Liver (tissue), 8 donors: ENCODE measurements at regions not wholly inside any gene's neighbourhood (a gene's known extent, or its start where the extent isn't known, plus 50 kb on each side); places are given as distances from the start of the nearest gene placed in this dataset.

ENCODE experiments used
- DNase-seq: peaks from one replicate; pipeline ENCODE4 v3.0.0-alpha.2; 2017; ENCODE audit warnings: low spot score
- H3K27ac ChIP-seq, 2 donors: one replicate each; pipeline ENCODE4 v1.7.0; 2013; ENCODE audit warnings: inconsistent platforms in 2 of 2, low read length in 2 of 2, control low read depth in 1 of 2, low read depth in 1 of 2, mild to moderate bottlenecking in 1 of 2
- H3K27me3 ChIP-seq, 4 donors: one replicate each; pipeline versions ENCODE4 v1.6.1 to v1.7.0; 2013; ENCODE audit warnings: low read length in 3 of 4, inconsistent platforms in 1 of 4, mild to moderate bottlenecking in 1 of 4, moderate library complexity in 1 of 4; ENCODE audit not compliant: control insufficient read depth in 4 of 4, insufficient read depth in 4 of 4
- H3K36me3 ChIP-seq, 4 donors: one replicate each; pipeline versions ENCODE4 v1.6.1 to v1.7.0; 2013; ENCODE audit warnings: low read length in 3 of 4, mild to moderate bottlenecking in 3 of 4, low read depth in 1 of 4, moderate library complexity in 1 of 4; ENCODE audit not compliant: control insufficient read depth in 4 of 4, insufficient read depth in 3 of 4
- H3K4me1 ChIP-seq, 4 donors: one replicate each; pipeline versions ENCODE4 v1.6.1 to v1.7.0; 2013; ENCODE audit warnings: low read length in 3 of 4, mild to moderate bottlenecking in 3 of 4, moderate library complexity in 1 of 4; ENCODE audit not compliant: control insufficient read depth in 4 of 4, insufficient read depth in 4 of 4
- H3K4me3 ChIP-seq, 3 donors: one replicate each; pipeline versions ENCODE4 v1.6.1 to v1.7.0; 2013; ENCODE audit warnings: low read length in 3 of 3, control low read depth in 1 of 3, low read depth in 1 of 3, mild to moderate bottlenecking in 1 of 3
- H3K9ac ChIP-seq, 2 donors: one replicate each; pipeline ENCODE4 v1.7.0; 2013; ENCODE audit warnings: low read length in 2 of 2, mild to moderate bottlenecking in 2 of 2, moderate library complexity in 2 of 2, control low read depth in 1 of 2, low read depth in 1 of 2
- H3K9me3 ChIP-seq, 4 donors: one replicate each; pipeline versions ENCODE4 v1.6.1 to v1.7.0; 2013; ENCODE audit warnings: low read length in 3 of 4; ENCODE audit not compliant: control insufficient read depth in 4 of 4
- ATF3 ChIP-seq: IDR thresholded peaks from 2 replicates; pipeline ENCODE4 v1.6.1; 2016; ENCODE audit warnings: antibody characterized with exemption
- CTCF ChIP-seq: fragments of 150-350 bp; IDR thresholded peaks from 2 replicates; pipeline ENCODE4 v1.5.1; 2017; ENCODE audit warnings: improper control_type of control experiment, low read depth, low read length; ENCODE audit not compliant: missing input control
- EGR1 ChIP-seq, 2 donors: IDR thresholded peaks; 2 replicates each; pipeline ENCODE4 v1.6.1; 2016 to 2018; ENCODE audit warnings: antibody characterized with exemption in 2 of 2, low read depth in 2 of 2
- FOXA1 ChIP-seq: IDR thresholded peaks from 2 replicates; pipeline ENCODE4 v1.6.1; 2016; ENCODE audit warnings: antibody characterized with exemption
- FOXA2 ChIP-seq: IDR thresholded peaks from 2 replicates; pipeline ENCODE4 v1.6.1; 2016; ENCODE audit warnings: antibody characterized with exemption
- GABPA ChIP-seq, 2 donors: IDR thresholded peaks in 1 of 2; conservative IDR thresholded peaks in 1 of 2; 2 replicates each; pipeline ENCODE4 v1.6.1; 2016; ENCODE audit warnings: antibody characterized with exemption in 2 of 2, mild to moderate bottlenecking in 1 of 2, moderate library complexity in 1 of 2
- HNF4A ChIP-seq, 2 donors: conservative IDR thresholded peaks; 2 replicates each; pipeline ENCODE4 v1.6.1; 2016; ENCODE audit warnings: antibody characterized with exemption in 2 of 2, mild to moderate bottlenecking in 2 of 2
- HNF4G ChIP-seq: IDR thresholded peaks from 2 replicates; pipeline ENCODE4 v1.6.1; 2016; ENCODE audit warnings: antibody characterized with exemption
- JUND ChIP-seq, 2 donors: IDR thresholded peaks; 2 replicates each; pipeline ENCODE4 v1.6.1; 2016; ENCODE audit warnings: antibody characterized with exemption in 2 of 2
- MAX ChIP-seq: IDR thresholded peaks from 2 replicates; pipeline ENCODE4 v1.6.1; 2016; ENCODE audit warnings: antibody characterized with exemption
- NR2F2 ChIP-seq: IDR thresholded peaks from 2 replicates; pipeline ENCODE4 v1.6.1; 2016; ENCODE audit warnings: antibody characterized with exemption
- RAD21 ChIP-seq, 2 donors: IDR thresholded peaks; 2 replicates each; pipeline ENCODE4 v1.6.1; 2016; ENCODE audit warnings: antibody characterized with exemption in 2 of 2, mild to moderate bottlenecking in 2 of 2
- REST ChIP-seq: IDR thresholded peaks from 2 replicates; pipeline ENCODE4 v1.6.1; 2016; ENCODE audit warnings: antibody characterized with exemption, mild to moderate bottlenecking
- RXRA ChIP-seq, 2 donors: IDR thresholded peaks; 2 replicates each; pipeline ENCODE4 v1.6.1; 2017 to 2018; ENCODE audit warnings: antibody characterized with exemption in 2 of 2, mild to moderate bottlenecking in 1 of 2
- SP1 ChIP-seq: IDR thresholded peaks from 2 replicates; pipeline ENCODE4 v1.6.1; 2018; ENCODE audit warnings: antibody characterized with exemption, mild to moderate bottlenecking
- TAF1 ChIP-seq: conservative IDR thresholded peaks from 2 replicates; pipeline ENCODE4 v1.6.1; 2016; ENCODE audit warnings: antibody characterized with exemption, mild to moderate bottlenecking
- YY1 ChIP-seq: IDR thresholded peaks from 2 replicates; pipeline ENCODE4 v1.6.1; 2016; ENCODE audit warnings: antibody characterized with exemption, mild to moderate bottlenecking
- ZBTB33 ChIP-seq: IDR thresholded peaks from 2 replicates; pipeline ENCODE4 v1.6.1; 2016; ENCODE audit warnings: antibody characterized with exemption
- WGBS: extraction: QIAGEN DNeasy Blood & Tissue Kit; methylation state at CpG from one replicate; pipeline ENCODE4 v1.1.7; 2013; 5-methylcytosine and 5-hydroxymethylcytosine counted together
- donor health status: healthy.
- donor health status: healthy.
- donor health status: healthy.
- donor health status: healthy.
- donor health status: healthy.

- no peak for TF ChIP-seq FOXA1
- no peak for TF ChIP-seq HNF4G
- no peak for TF ChIP-seq ZBTB33
Measured at GRCh38 chr9:28653216-28653615, 1079.9 kb upstream of the C9orf72 start (continued).

- H3K4me1 ChIP-seq = no peaks in the 10 kb centered on the region
- no peaks in the 10 kb centered on the region for H3K9me3 ChIP-seq
- H3K36me3 ChIP-seq = no peaks in the 10 kb centered on the region
- H3K9ac ChIP-seq = no peak overlapping the region
- H3K4me3 ChIP-seq = no peak overlapping the region
- no peak for TF ChIP-seq HNF4G
- TF ChIP-seq FOXA2 = no peak
- TF ChIP-seq ATF3 = no peak
- TF ChIP-seq REST = no peak
- no peak for TF ChIP-seq FOXA1
- no peak for TF ChIP-seq MAX
- no peak for TF ChIP-seq CTCF
- no peak for TF ChIP-seq HNF4A (conservative IDR thresholded peaks at IDR 0.05)
- no peak for TF ChIP-seq RAD21 (IDR thresholded peaks at IDR 0.05)
- no peak for TF ChIP-seq GABPA (IDR thresholded peaks at IDR 0.05 in 1 of 2, conservative IDR thresholded peaks at IDR 0.05 in 1 of 2)
- no peak for TF ChIP-seq TAF1
- TF ChIP-seq RXRA (IDR thresholded peaks at IDR 0.05) = no peak
- TF ChIP-seq EGR1 (IDR thresholded peaks at IDR 0.05; ENCODE audit: low read depth in 2 of 2) = no peak
- TF ChIP-seq ZBTB33 = no peak
- TF ChIP-seq YY1 = no peak
- no peak for TF ChIP-seq SP1
- TF ChIP-seq JUND (IDR thresholded peaks at IDR 0.05) = no peak
- TF ChIP-seq NR2F2 = no peak
- no peak for DNase-seq
- no peak overlapping the region for H3K27ac ChIP-seq
- 41% methylated on average over 2 of the region's 2 CpGs for WGBS
- no peaks in the 10 kb centered on the region for H3K27me3 ChIP-seq
Measured at GRCh38 chr9:28656727-28657126, 1083.4 kb upstream of the C9orf72 start.
